ENCODE measurements at regions not wholly inside any gene's neighbourhood (a gene's known extent, or its start where the extent isn't known, plus 50 kb on each side); places are given as distances from the start of the nearest gene placed in this dataset.

GRCh38 chr10:94217411-94217810 lies 145.3 kb downstream of the NOC3L start:
- TF ChIP-seq SMC3 (IDR thresholded peaks at IDR 0.05; ENCODE audit: low read depth, low read length) (no peak), CHD2 (IDR thresholded peaks at IDR 0.05; ENCODE audit: low read length, partially characterized antibody) (no peak), CTCF (IDR thresholded peaks at IDR 0.05) (no peak), FOSL2 (IDR thresholded peaks at IDR 0.05; ENCODE audit: borderline replicate concordance, low read depth) (no peak), NRF1 (IDR thresholded peaks at IDR 0.05; ENCODE audit: low read depth, low read length) (no peak), RAD21 (IDR thresholded peaks at IDR 0.05; ENCODE audit: low read length) (no peak), MAX (IDR thresholded peaks at IDR 0.05; ENCODE audit: low read depth) (no peak), FOXJ3 (CRISPR knock-in tag; IDR thresholded peaks at IDR 0.05) (no peak)
